Hematopoietic multipotent progenitor cell (in vitro differentiated cells): ENCODE measurements at regions not wholly inside any gene's neighbourhood (a gene's known extent, or its start where the extent isn't known, plus 50 kb on each side); places are given as distances from the start of the nearest gene placed in this dataset.
A peak's percentile ranks its signal among the peaks of the same experiment; 100 is the strongest.

Experiments
- DNase-seq, 3 donors: peaks; one replicate each; pipeline ENCODE4 v3.0.0-alpha.2; 2011 to 2015; ENCODE audit warnings: low read depth in 2 of 3, low spot score in 2 of 3

- no peak for DNase-seq
These were observed 244.1 kb upstream of the TNC start for GRCh38 chr9:115362101-115362500.

DNA sequence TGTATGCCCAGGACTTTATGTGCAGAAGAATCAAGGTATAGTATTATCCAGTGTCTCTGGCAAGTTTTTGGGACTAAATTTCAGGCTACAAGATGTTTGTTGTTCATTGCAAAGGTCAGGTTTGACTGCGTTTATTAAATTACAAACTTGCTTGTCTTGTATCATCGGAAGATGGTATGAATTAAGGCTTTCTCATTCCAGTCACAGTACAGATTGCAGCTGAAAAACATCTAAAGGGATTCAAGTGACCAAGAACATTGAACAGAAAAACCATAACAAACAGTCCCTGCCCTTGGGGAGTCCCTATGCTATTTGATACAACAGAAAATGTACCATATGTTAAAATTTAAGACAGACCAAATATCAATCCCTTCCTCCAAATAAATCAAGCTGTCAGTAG, 244.7 kb upstream of the TNC start:
- no peak for DNase-seq

DNA sequence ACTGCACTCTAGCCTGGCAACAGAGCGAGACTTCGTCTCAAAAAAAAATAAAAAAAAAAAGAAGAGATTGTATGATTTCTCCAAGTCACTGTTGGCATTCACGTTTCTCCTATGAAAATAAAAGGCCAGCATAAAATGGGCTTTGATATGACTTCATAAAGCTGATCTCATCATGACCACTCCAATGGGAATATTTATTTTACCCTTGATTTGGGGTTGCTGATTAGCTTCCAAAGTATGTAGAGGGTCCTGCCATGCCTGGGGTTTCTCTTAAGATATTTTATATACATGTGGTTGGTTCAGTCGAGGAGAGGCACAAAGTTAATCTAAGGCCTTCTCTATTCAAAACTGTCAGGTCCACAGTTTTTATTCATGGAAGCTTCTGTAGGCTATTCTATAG, 247.0 kb upstream of the TNC start:
- no peak for DNase-seq

- DNase-seq: no peak
These were observed 249.4 kb upstream of the TNC start for GRCh38 chr9:115367321-115367720.

DNA sequence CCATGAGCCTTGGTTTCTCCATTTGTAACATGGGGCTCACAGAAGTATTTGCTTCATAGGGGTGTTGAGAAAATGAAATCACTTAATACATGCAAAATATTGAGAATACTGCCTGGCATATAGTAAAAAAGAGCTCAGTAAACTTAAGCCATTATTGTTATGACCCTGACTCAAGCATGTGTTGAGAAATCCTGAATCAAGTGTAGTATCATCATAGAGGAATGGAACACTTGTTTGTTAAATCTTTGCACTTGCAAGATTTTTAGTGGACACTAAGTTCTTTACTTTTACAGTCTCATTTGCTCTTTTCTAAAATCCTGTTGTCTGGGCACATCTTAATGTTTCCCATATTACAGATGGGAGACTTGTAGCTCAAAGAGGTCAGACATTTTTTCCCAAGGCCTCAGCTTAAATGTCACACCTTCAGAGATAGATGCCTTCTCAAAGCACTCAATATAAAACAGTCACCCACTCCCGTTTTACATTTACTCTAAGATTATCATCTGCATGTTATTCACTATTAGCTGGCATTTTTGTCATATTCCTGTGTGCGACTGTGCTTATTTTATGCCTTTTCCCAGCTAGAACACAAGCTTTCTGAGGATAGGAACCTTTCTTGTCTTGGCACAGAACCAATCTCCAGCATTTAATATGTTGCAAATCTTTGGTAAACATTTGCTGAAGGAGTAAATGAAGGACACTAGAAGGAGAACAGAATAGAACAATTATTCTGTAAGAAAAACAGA, 250.0 kb upstream of the TNC start:
- DNase-seq: no peak

DNA sequence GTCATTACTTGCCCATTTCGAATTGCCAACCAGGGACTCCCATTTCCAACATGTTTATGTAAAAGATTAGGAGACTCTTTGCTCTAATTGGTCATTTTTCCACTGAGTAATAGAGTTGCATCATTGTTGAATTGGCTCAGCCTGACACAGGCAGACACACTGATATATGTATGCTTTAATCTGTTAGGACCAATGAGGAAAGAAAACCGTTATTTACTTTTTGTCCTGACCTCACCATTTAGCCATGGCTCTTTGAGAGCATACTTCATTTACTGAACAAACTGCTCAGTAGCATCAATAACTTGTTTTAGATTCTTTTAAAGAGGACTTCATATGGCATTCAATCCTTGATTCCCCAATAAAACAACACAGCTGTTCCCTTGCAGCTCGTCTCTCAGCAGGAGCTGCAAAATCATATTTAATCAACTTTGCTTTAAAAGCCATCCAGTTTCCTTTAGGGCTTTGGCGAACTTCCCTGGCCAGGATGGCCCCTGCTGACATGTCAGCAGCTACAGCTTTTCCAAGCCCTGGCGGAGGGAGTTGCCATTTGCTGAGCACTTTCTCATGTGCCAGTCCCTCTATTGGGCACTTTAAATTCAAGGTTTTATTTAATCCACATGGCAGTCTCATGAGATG, 251.5 kb upstream of the TNC start:
- DNase-seq: no peak

GRCh38 chr9:115373000-115373709, 255.2 kb upstream of the TNC start:
- DNase-seq: no peak

GRCh38 chr9:115373710-115374045, 255.7 kb upstream of the TNC start:
- no peak for DNase-seq

- DNase-seq: no peak
These were observed 256.8 kb upstream of the TNC start for GRCh38 chr9:115374724-115375268.

- DNase-seq: no peak
These were observed 260.3 kb upstream of the TNC start for GRCh38 chr9:115378241-115378640.

- no peak for DNase-seq
These were observed 260.8 kb upstream of the TNC start for GRCh38 chr9:115378758-115379157.

- DNase-seq: no peak
These were observed 261.8 kb upstream of the TNC start for GRCh38 chr9:115379719-115380118.

DNA sequence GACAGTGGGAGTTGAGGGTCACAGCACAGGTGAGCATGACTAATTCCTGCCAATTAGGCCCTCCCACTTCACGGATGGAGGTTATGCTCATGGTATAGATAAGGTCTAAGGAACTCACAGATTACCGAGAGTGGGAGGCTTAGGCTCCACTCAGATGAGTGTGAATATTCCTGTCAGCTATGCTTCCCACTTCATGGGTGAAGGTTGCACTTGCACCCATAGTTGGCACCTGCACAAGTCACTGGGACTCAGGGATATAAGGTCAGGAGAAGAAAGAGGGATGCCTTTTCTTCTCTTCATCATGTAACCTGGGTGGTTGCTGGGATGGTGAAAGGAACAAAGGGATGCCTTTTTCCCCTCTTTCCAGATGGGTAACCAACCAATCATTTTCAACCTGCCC, 264.9 kb upstream of the TNC start:
- DNase-seq: no peak

GRCh38 chr9:115385383-115386122, 267.6 kb upstream of the TNC start:
- no peak for DNase-seq

GRCh38 chr9:115386963-115387770, 269.2 kb upstream of the TNC start:
- DNase-seq: no peak

DNA sequence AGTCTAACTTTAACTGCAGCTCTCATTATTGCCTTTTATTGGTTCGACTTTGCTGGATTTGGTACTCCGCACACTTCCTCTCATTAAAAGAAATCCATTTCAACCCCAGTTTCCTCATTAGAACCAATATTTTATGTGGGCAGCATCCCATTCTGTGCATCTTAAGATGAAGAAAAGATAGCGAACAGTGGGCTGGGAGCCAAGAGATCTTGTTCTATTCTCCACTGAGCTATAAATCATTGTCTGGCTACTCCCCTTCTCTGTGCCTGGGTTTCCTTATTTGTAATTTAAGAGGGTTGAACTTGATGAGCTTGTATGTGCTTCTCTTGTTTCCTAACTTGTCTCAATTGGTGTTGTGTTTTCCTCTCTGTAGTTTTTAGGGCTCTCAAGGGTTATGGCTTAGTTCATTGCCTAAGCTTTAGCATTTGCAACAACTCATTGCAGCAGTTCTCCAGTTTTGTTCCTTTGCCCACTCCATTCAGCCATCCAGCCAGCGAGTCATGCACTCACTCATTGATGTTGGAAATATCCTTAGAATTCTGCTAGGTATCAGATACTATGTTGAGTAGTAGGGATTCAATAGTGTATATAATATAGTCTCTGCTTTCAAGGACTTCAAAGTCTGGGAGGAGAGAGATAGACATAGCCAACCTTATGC, 273.3 kb upstream of the TNC start:
- no peak for DNase-seq

DNA sequence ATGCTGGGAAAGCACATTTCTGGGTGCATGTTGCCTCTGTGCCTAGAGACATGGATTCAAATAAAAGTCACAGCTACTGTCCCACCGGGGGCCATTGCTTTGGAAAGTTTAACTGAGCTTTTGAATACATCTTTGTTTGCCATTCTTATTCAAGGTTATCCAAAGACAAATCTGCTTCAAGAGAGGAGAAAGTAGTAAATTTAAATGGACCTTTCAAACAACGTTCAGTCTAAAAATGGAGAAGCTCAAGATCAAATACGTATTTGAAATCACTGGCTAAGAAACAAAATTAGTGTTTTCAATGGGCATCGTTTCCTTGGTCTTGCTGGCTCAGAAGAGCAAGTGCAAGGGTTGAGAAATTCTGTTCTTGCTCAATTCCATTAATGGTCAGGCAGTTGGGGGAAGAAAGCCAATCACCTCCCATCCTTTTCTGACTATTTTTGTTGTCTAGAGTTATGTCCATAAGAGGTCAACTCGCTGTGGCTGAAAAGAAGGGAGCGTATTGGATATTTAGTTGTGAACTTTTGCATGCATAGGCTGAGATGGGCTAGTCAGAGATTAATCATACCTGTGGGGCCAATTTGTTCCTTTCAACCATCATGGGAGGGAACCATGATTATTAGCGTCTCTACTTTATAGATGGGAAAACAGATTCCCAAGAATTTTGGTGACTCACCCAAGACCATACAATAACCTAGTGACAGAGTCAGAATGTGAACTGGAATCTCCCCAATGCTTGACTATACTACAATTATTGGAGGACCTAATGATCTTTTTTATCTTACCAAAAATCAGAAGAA, 276.2 kb upstream of the TNC start:
- no peak for DNase-seq

DNA sequence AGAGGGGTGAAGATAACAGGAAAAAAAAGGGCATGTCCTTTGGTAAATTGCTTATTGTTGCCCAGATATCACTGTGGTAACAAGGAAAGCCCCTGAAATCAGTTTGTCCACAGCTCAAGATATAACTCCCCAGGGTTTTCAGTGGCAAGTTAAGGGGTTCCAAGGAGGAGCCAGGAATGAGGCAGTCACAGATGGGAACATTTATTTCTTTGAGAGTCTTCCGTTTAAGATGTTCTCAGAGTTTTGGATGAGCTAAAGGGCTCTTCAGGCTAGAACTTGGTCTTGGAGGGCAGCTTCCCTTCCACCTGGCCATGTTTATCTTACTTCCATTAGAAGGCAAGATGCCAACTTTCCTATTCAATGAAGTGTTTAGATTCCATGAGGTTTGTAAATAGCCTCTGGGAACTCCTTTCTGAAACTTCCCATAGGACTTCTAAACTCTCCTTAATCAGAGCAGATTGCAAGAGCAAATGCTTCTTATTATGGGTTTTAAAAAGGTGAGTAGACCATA, 277.6 kb upstream of the TNC start:
- DNase-seq: no peak

DNA sequence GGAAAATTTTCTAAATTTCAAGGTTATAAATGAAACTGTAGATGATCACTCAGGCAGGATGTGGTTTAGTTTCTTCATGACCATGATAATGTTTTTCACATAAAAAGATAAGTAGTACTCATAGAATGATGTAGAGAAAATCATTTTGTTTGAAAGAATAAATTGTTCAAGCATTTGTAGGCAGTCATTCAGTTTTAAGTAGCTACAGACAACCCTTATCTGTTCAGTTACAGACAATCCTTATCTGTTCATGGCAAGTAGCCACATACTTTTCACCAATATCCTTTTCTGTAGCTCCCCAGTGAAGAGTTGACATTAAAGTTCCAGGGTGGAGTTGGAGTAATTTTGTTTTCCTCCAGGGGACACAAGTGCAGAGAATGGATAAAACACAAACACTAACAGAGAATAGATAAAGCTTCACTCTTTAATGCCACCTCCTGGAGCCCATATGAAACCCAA, 278.1 kb upstream of the TNC start:
- peak in 1 of 3 donors; percentile 3 for DNase-seq
